ENCODE measurements at regions not wholly inside any gene's neighbourhood (a gene's known extent, or its start where the extent isn't known, plus 50 kb on each side); places are given as distances from the start of the nearest gene placed in this dataset.

- no peak for TF ChIP-seq CTCF (IDR thresholded peaks at IDR 0.05)
- no peak for TF ChIP-seq EP300 (IDR thresholded peaks at IDR 0.05)
- TF ChIP-seq POLR2A (IDR thresholded peaks at IDR 0.05), result no peak
Measured at GRCh38 chr21:27562303-27562702, 595.4 kb upstream of the ADAMTS5 start.

Data from suprapubic skin (tissue), 3 donors.